ENCODE measurements at regions not wholly inside any gene's neighbourhood (a gene's known extent, or its start where the extent isn't known, plus 50 kb on each side); places are given as distances from the start of the nearest gene placed in this dataset.

DNA sequence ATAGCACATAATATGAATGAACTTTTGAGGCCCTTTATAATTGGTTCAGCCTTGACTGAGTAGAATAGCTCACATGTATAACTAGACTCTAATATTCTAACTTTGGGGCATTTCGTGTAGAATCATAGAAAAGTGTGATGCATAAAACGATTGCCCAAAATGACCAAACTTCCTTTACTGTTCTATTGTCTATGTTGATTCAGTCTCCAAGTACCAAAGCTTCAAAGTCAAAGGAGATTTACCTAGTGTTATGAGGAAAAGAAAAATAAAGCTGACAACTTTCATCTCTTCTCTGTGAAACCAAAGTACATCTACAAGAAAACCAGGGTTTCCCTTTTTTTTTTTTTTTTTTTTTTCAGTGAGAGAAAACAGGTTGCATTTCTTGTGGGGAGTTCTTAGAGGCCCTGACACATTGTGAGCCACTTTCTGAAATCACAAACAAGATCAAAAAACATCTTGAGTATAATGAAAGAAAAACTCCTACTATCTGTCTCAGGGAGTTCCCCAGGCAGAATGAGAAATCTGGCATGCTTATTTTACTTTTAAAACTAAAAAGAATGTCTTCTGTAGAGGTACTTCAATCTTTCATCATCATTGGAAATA lies 183.4 kb downstream of the TNFSF18 start:
- Histone ChIP-seq H3K4me1 (ENCODE audit: control insufficient read depth in 2 of 3, insufficient read depth in 2 of 3, low read depth in 1 of 3, low read length in 3 of 3) (no peaks in the 10 kb centered on the region), H3K4me3 (ENCODE audit: low read length in 3 of 3) (no peak overlapping the region), H3K27ac (ENCODE audit: low read depth in 2 of 2, low read length in 2 of 2) (no peak overlapping the region), H3K27me3 (ENCODE audit: control insufficient read depth, insufficient read depth, low read length) (no peaks in the 10 kb centered on the region), H3K36me3 (ENCODE audit: control insufficient read depth in 2 of 3, insufficient read depth in 3 of 3, low read length in 3 of 3) (no peaks in the 10 kb centered on the region), H3K9me3 (ENCODE audit: control insufficient read depth in 2 of 3, insufficient read depth in 1 of 3, low read length in 3 of 3) (no peaks in the 10 kb centered on the region), H3K9ac (ENCODE audit: low read length in 3 of 3) (no peak overlapping the region)
- intact Hi-C loops (cut with DNase I), result no loop called here
- TF ChIP-seq, protein P1, sequence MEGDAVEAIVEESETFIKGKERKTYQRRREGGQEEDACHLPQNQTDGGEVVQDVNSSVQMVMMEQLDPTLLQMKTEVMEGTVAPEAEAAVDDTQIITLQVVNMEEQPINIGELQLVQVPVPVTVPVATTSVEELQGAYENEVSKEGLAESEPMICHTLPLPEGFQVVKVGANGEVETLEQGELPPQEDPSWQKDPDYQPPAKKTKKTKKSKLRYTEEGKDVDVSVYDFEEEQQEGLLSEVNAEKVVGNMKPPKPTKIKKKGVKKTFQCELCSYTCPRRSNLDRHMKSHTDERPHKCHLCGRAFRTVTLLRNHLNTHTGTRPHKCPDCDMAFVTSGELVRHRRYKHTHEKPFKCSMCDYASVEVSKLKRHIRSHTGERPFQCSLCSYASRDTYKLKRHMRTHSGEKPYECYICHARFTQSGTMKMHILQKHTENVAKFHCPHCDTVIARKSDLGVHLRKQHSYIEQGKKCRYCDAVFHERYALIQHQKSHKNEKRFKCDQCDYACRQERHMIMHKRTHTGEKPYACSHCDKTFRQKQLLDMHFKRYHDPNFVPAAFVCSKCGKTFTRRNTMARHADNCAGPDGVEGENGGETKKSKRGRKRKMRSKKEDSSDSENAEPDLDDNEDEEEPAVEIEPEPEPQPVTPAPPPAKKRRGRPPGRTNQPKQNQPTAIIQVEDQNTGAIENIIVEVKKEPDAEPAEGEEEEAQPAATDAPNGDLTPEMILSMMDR (IDR thresholded peaks at IDR 0.05; ENCODE audit: borderline replicate concordance, extremely low read depth, insufficient read depth), result no peak
- no peak for DNase-seq
- FAIRE-seq, result no peak

DNA sequence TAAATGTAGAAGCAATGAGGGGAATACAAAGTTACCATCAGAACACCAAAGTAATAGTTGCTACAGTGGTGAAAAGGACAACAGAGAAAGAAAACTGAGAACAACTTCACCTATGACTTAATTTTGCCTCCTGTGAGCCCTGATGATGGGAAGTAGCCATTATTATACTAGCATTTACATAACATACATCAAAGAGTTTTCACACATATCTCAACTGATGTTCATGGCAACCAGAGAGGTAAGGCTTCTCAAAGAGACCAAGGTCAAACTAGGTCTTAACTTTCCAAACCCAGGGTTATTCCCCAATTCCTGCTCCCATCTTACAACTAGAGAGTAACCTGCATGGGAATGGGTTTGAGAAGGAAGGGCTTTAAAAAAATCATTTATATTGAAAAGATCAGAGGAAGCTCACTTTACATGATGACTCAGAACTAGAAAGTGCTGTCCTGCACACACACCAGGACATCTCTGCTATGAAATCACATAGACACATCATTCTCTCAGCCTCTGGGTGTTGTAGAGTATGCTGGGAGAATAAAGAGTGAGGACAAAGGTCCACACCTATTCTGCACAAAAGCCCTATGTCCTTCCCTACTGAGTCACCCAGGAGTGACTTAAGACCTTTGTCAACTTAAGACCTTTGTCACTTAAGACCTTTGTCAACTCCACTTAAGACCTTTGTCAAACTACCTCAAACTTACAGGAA lies 179.7 kb downstream of the TNFSF18 start:
- FAIRE-seq, result no peak
- no peak for DNase-seq
- no peak overlapping the region for H3K27ac ChIP-seq (ENCODE audit: low read depth in 2 of 2, low read length in 2 of 2)
- H3K9ac ChIP-seq (ENCODE audit: low read length in 3 of 3), result no peak overlapping the region
- H3K4me1 ChIP-seq (ENCODE audit: control insufficient read depth in 2 of 3, insufficient read depth in 2 of 3, low read depth in 1 of 3, low read length in 3 of 3), result no peaks in the 10 kb centered on the region
- intact Hi-C loops (cut with DNase I), result no loop called here
- no peaks in the 10 kb centered on the region for H3K9me3 ChIP-seq (ENCODE audit: control insufficient read depth in 2 of 3, insufficient read depth in 1 of 3, low read length in 3 of 3)
- TF ChIP-seq, protein P1 (IDR thresholded peaks at IDR 0.05; ENCODE audit: borderline replicate concordance, extremely low read depth, insufficient read depth), result no peak
- no peaks in the 10 kb centered on the region for H3K36me3 ChIP-seq (ENCODE audit: control insufficient read depth in 2 of 3, insufficient read depth in 3 of 3, low read length in 3 of 3)
- no peaks in the 10 kb centered on the region for H3K27me3 ChIP-seq (ENCODE audit: control insufficient read depth, insufficient read depth, low read length)
- H3K4me3 ChIP-seq (ENCODE audit: low read length in 3 of 3), result no peak overlapping the region

DNA sequence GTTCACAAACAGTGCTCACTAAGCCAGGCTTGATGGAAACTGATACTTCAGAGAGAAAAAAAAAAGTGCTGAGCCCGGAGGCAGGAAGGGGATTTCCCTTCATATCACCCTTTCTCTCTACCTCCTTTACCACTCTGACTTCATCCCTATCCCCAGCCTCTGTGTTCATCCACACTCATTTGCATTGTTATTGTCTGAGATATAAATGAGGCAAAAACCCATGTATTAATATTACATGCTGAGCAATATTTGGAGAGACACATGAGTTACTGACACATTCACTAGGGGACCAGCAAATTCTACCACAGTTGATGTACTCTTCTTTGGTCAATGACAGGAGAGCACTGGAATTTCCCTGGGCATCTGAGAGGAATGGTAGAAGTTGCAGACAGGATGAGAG lies 175.8 kb downstream of the TNFSF18 start:
- Histone ChIP-seq H3K27me3 (ENCODE audit: control insufficient read depth, insufficient read depth, low read length) (no peaks in the 10 kb centered on the region), H3K9me3 (ENCODE audit: control insufficient read depth in 2 of 3, insufficient read depth in 1 of 3, low read length in 3 of 3) (no peaks in the 10 kb centered on the region), H3K27ac (ENCODE audit: low read depth in 2 of 2, low read length in 2 of 2) (no peak overlapping the region), H3K4me3 (ENCODE audit: low read length in 3 of 3) (no peak overlapping the region), H3K4me1 (ENCODE audit: control insufficient read depth in 2 of 3, insufficient read depth in 2 of 3, low read depth in 1 of 3, low read length in 3 of 3) (no peaks in the 10 kb centered on the region), H3K36me3 (ENCODE audit: control insufficient read depth in 2 of 3, insufficient read depth in 3 of 3, low read length in 3 of 3) (no peaks in the 10 kb centered on the region), H3K9ac (ENCODE audit: low read length in 3 of 3) (no peak overlapping the region)
- intact Hi-C loops (cut with DNase I), result no loop called here
- FAIRE-seq, result no peak
- no peak for DNase-seq
- TF ChIP-seq, protein P1 (IDR thresholded peaks at IDR 0.05; ENCODE audit: borderline replicate concordance, extremely low read depth, insufficient read depth), result no peak
